Stimulated activated CD4-positive, alpha-beta T cell treated with anti-CD3 and anti-CD28 coated beads, Interleukin-2, amount 100 ng/mL, for 24 hours (primary cell): ENCODE measurements at regions not wholly inside any gene's neighbourhood (a gene's known extent, or its start where the extent isn't known, plus 50 kb on each side); places are given as distances from the start of the nearest gene placed in this dataset.

ENCODE experiments used
- DNase-seq, 2 donors: peaks; one replicate each; pipeline ENCODE4 v3.0.0-alpha.2; 2020

GRCh38 chr14:22448905-22449599 is 140.0 kb downstream of the DAD1 start:
- no peak for DNase-seq

GRCh38 chr14:22448035-22448904 is 140.8 kb downstream of the DAD1 start:
- no peak for DNase-seq

- no peak for DNase-seq
These were observed 150.3 kb downstream of the DAD1 start for GRCh38 chr14:22438742-22439141.

- no peak for DNase-seq
These were observed 154.0 kb downstream of the DAD1 start for GRCh38 chr14:22434901-22435550.

GRCh38 chr14:22434030-22434429 is 155.0 kb downstream of the DAD1 start:
- DNase-seq, result no peak

- no peak for DNase-seq
These were observed 156.0 kb downstream of the DAD1 start for GRCh38 chr14:22433069-22433468.

GRCh38 chr14:22432348-22432976 is 156.6 kb downstream of the DAD1 start:
- DNase-seq, result no peak

- no peak for DNase-seq
These were observed 159.3 kb downstream of the DAD1 start for GRCh38 chr14:22429546-22430294.

GRCh38 chr14:22428700-22429291 is 160.2 kb downstream of the DAD1 start:
- no peak for DNase-seq

- no peak for DNase-seq
These were observed 161.2 kb downstream of the DAD1 start for GRCh38 chr14:22427771-22428231.

GRCh38 chr14:22426711-22427110 is 162.3 kb downstream of the DAD1 start:
- DNase-seq, result no peak

GRCh38 chr14:22423958-22424357 is 165.1 kb downstream of the DAD1 start:
- DNase-seq, result no peak

GRCh38 chr14:22422238-22422637 is 166.8 kb downstream of the DAD1 start:
- DNase-seq, result no peak

GRCh38 chr14:22420598-22421186 is 168.3 kb downstream of the DAD1 start:
- no peak for DNase-seq

- no peak for DNase-seq
These were observed 169.4 kb downstream of the DAD1 start for GRCh38 chr14:22419620-22420019.

GRCh38 chr14:22418631-22419030 is 170.4 kb downstream of the DAD1 start:
- no peak for DNase-seq

GRCh38 chr14:22417914-22418313 is 171.1 kb downstream of the DAD1 start:
- no peak for DNase-seq

GRCh38 chr14:22416193-22416592 is 172.8 kb downstream of the DAD1 start:
- no peak for DNase-seq

GRCh38 chr14:22415605-22415959 is 173.4 kb downstream of the DAD1 start:
- no peak for DNase-seq

GRCh38 chr14:22414876-22415604 is 174.0 kb downstream of the DAD1 start:
- DNase-seq, result no peak

GRCh38 chr14:22412926-22413411 is 176.1 kb downstream of the DAD1 start:
- no peak for DNase-seq
